CD4-positive, alpha-beta T cell treated with Interleukin-10 for 1 hour (primary cell): ENCODE measurements at regions not wholly inside any gene's neighbourhood (a gene's known extent, or its start where the extent isn't known, plus 50 kb on each side); places are given as distances from the start of the nearest gene placed in this dataset.
"Not testable (repeated sequence)": the region's sequence is repeated elsewhere in the genome, so short reads cannot be mapped to it uniquely, and the experiment has no call there.

Source experiments
- DNase-seq: peaks from one replicate; pipeline ENCODE4 v3.0.0-alpha.2; 2020

GRCh38 chr22:15772337-15772736 lies 82.5 kb downstream of the POTEH start:
- DNase-seq: not testable (repeated sequence)

GRCh38 chr22:15775118-15775517 lies 85.3 kb downstream of the POTEH start:
- not testable (repeated sequence) for DNase-seq

- DNase-seq: not testable (repeated sequence)
Observed at GRCh38 chr22:15775670-15776669, 86.1 kb downstream of the POTEH start.

GRCh38 chr22:15776727-15777126 lies 86.9 kb downstream of the POTEH start:
- DNase-seq: not testable (repeated sequence)

- DNase-seq: not testable (repeated sequence)
Observed at GRCh38 chr22:15777150-15777549, 87.3 kb downstream of the POTEH start.

GRCh38 chr22:15777557-15777956 lies 87.7 kb downstream of the POTEH start:
- DNase-seq: not testable (repeated sequence)

GRCh38 chr22:15778366-15778765 lies 88.5 kb downstream of the POTEH start:
- not testable (repeated sequence) for DNase-seq

- not testable (repeated sequence) for DNase-seq
Observed at GRCh38 chr22:15781652-15782051, 91.8 kb downstream of the POTEH start.

GRCh38 chr22:15782933-15783332 lies 93.1 kb downstream of the POTEH start:
- DNase-seq: not testable (repeated sequence)

GRCh38 chr22:15784383-15785085 lies 94.7 kb downstream of the POTEH start:
- DNase-seq: not testable (repeated sequence)

- DNase-seq: not testable (repeated sequence)
Observed at GRCh38 chr22:15786942-15787733, 97.3 kb downstream of the POTEH start.

- not testable (repeated sequence) for DNase-seq
Observed at GRCh38 chr22:15791557-15791956, 101.7 kb downstream of the POTEH start.

GRCh38 chr22:15799935-15800334 lies 110.1 kb downstream of the POTEH start:
- DNase-seq: not testable (repeated sequence)

GRCh38 chr22:15811141-15811540 lies 121.3 kb downstream of the POTEH start:
- DNase-seq: peak; percentile 0

- DNase-seq: not testable (repeated sequence)
Observed at GRCh38 chr22:15815783-15816182, 126.0 kb downstream of the POTEH start.

GRCh38 chr22:15816470-15816869 lies 126.6 kb downstream of the POTEH start:
- DNase-seq: not testable (repeated sequence)

- not testable (repeated sequence) for DNase-seq
Observed at GRCh38 chr22:15817264-15817663, 127.4 kb downstream of the POTEH start.

- not testable (repeated sequence) for DNase-seq
Observed at GRCh38 chr22:15819886-15820285, 130.1 kb downstream of the POTEH start.

- not testable (repeated sequence) for DNase-seq
Observed at GRCh38 chr22:15821088-15821487, 131.3 kb downstream of the POTEH start.

GRCh38 chr22:15822001-15822400 lies 132.2 kb downstream of the POTEH start:
- not testable (repeated sequence) for DNase-seq

- DNase-seq: not testable (repeated sequence)
Observed at GRCh38 chr22:15823178-15823577, 133.4 kb downstream of the POTEH start.

GRCh38 chr22:15832235-15832634 lies 142.4 kb downstream of the POTEH start:
- DNase-seq: not testable (repeated sequence)

GRCh38 chr22:15835729-15836128 lies 145.9 kb downstream of the POTEH start:
- DNase-seq: not testable (repeated sequence)
